Sigmoid colon (tissue), 6 donors: ENCODE measurements at regions not wholly inside any gene's neighbourhood (a gene's known extent, or its start where the extent isn't known, plus 50 kb on each side); places are given as distances from the start of the nearest gene placed in this dataset.

Source experiments
- DNase-seq: peaks from one replicate; pipeline ENCODE4 v3.0.0-alpha.2; 2019
- H3K27ac ChIP-seq, 4 donors: fragments of 200-600 bp; sonication (generic); one replicate each; pipeline ENCODE4 v1.5.1; 2016 to 2019; ENCODE audit warnings: mild to moderate bottlenecking in 1 of 4
- H3K27me3 ChIP-seq, 3 donors: fragments of 200-600 bp; sonication (generic); one replicate each; pipeline ENCODE4 v1.5.1; 2019; ENCODE audit warnings: mild to moderate bottlenecking in 1 of 3
- H3K36me3 ChIP-seq, 4 donors: fragments of 200-600 bp; sonication (generic); one replicate each; pipeline ENCODE4 v1.5.1; 2016 to 2019
- H3K4me1 ChIP-seq, 4 donors: fragments of 200-600 bp; sonication (generic); one replicate each; pipeline ENCODE4 v1.5.1; 2017 to 2019
- H3K4me3 ChIP-seq, 4 donors: fragments of 200-600 bp; sonication (generic); one replicate each; pipeline ENCODE4 v1.5.1; 2017 to 2019; ENCODE audit warnings: mild to moderate bottlenecking in 2 of 4, moderate library complexity in 1 of 4
- H3K9me3 ChIP-seq, 4 donors: fragments of 200-600 bp in 3 of 4; sonication (generic) in 3 of 4; one replicate each; pipeline versions ENCODE4 v1.5.1 to v1.6.1; 2013 to 2019
- EP300 ChIP-seq, 4 donors: sonication (generic); formaldehyde crosslinking; IDR thresholded peaks; one replicate each; pipeline ENCODE4 v1.6.1; 2017; ENCODE audit warnings: antibody characterized with exemption in 4 of 4
- POLR2A ChIP-seq, 2 donors: fragments of 450-650 bp; IDR thresholded peaks; one replicate each; pipeline ENCODE4 v1.6.1; 2016; ENCODE audit warnings: antibody characterized with exemption in 2 of 2, mild to moderate bottlenecking in 2 of 2, moderate library complexity in 2 of 2
- POLR2AphosphoS5 ChIP-seq, 4 donors: sonication (generic); formaldehyde crosslinking; IDR thresholded peaks; one replicate each; pipeline ENCODE4 v1.6.1; 2017; ENCODE audit warnings: antibody characterized with exemption in 4 of 4
- WGBS, 2 donors: extraction: QIAGEN DNeasy Blood & Tissue Kit; methylation state at CpG; one replicate each; pipeline ENCODE4 v1.1.7; 2013; 5-methylcytosine and 5-hydroxymethylcytosine counted together
- intact Hi-C: fragments of 100-400 bp; cut with DNase I; formaldehyde crosslinking; loops from one replicate; pipeline ENCODE4 v1.15.1; 2023
- TF ChIP-seq, protein P1 (sequence below), 4 experiments: fragments of 450-650 bp in 3 of 4; fragments of 200-600 bp in 1 of 4; IDR thresholded peaks; one replicate each; pipeline ENCODE4 v1.5.1; 2016 to 2019; ENCODE audit warnings: antibody characterized with exemption in 4 of 4, mild to moderate bottlenecking in 3 of 4, moderate library complexity in 2 of 4
- donor health status: healthy with polysubstance abuse.
- donor health status: healthy.

DNA sequence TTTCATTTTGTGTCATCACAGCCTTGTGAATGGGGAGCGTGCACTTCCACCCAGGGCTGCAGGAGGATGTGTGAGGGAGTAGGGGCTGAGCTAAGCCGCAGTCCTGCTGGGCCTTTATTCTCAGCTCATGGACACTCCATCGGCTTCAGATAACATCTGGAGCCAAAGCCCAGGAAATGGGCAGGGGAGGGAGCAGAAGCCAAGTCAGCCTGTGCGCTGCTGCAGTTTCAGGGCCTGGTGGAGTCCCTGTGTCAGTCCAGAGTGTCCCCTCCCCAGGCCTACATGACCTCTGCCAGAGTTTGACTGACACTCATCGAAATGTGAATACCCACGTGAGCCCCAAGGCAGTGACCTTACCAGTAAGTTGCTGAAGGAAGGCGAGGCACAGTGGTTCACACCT, 242.2 kb downstream of the LOXHD1 start:
- 86 to 89% methylated on average over 7 of the region's 7 CpGs for WGBS, 2 donors
- no peaks in the 10 kb centered on the region for H3K27me3 ChIP-seq
- H3K4me3 ChIP-seq: no peak overlapping the region
- peaks cover 0 to 57% (median 51%) of the 10 kb centered on the region in 4 donors for H3K4me1 ChIP-seq
- DNase-seq: no peak
- TF ChIP-seq, protein P1, sequence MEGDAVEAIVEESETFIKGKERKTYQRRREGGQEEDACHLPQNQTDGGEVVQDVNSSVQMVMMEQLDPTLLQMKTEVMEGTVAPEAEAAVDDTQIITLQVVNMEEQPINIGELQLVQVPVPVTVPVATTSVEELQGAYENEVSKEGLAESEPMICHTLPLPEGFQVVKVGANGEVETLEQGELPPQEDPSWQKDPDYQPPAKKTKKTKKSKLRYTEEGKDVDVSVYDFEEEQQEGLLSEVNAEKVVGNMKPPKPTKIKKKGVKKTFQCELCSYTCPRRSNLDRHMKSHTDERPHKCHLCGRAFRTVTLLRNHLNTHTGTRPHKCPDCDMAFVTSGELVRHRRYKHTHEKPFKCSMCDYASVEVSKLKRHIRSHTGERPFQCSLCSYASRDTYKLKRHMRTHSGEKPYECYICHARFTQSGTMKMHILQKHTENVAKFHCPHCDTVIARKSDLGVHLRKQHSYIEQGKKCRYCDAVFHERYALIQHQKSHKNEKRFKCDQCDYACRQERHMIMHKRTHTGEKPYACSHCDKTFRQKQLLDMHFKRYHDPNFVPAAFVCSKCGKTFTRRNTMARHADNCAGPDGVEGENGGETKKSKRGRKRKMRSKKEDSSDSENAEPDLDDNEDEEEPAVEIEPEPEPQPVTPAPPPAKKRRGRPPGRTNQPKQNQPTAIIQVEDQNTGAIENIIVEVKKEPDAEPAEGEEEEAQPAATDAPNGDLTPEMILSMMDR (IDR thresholded peaks at IDR 0.05): no peak
- no peak for TF ChIP-seq EP300 (IDR thresholded peaks at IDR 0.05)
- TF ChIP-seq POLR2AphosphoS5 (IDR thresholded peaks at IDR 0.05): no peak
- TF ChIP-seq POLR2A (IDR thresholded peaks at IDR 0.05): no peak
- intact Hi-C loops: loop anchor here (5.0 to 10.0 kb wide), 2 partner anchors 78 to 230 kb away; no protein-coding TSS in a partner anchor
- H3K27ac ChIP-seq: no peak overlapping the region
- H3K36me3 ChIP-seq: no peaks in the 10 kb centered on the region
- H3K9me3 ChIP-seq: no peaks in the 10 kb centered on the region

DNA sequence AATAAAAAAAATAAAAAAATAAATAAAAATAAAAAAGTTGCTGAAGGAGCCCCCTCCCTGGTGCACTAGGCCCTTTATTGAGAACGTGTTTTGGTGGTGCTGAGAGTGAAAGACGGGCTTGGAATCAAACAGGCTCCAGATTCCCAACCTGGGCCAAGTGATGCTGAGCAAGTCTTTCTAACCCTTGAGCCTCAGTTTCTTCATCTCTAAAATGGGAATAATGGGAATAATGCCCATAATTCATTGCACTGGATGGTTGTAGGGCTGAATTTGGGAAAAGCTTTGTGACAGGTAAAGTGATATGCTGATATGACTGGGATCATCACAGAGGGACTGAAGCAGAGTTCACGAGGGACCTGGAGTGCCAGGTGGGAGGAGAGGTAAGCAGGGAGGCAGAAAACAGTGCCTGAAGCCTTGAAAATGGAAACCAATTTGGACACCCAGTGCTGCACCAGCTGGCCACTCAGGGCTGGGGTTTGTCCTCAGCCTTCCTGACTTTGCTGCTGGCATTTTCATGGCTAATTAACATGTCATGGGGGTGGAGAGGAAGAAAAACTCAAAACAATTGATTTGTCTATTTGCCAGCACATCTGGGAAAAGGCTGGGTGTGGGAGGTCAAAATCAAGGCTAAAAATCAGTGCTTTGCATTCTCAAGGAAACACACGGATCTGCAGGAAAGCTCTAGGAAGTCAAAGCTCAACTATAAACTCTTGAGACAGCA, 241.3 kb downstream of the LOXHD1 start:
- intact Hi-C loops: loop anchor here (10.0 kb wide), 1 partner anchor 231 kb away; no protein-coding TSS in a partner anchor
- no peaks in the 10 kb centered on the region for H3K27me3 ChIP-seq
- no peak overlapping the region for H3K4me3 ChIP-seq
- H3K36me3 ChIP-seq: no peaks in the 10 kb centered on the region
- no peak overlapping the region for H3K27ac ChIP-seq
- DNase-seq: no peak
- TF ChIP-seq EP300 (IDR thresholded peaks at IDR 0.05): no peak
- 76 to 85% methylated on average over 4 of the region's 4 CpGs for WGBS, 2 donors
- H3K9me3 ChIP-seq: no peaks in the 10 kb centered on the region
- peaks cover 0 to 52% (median 47%) of the 10 kb centered on the region in 4 donors for H3K4me1 ChIP-seq

- Histone ChIP-seq H3K9me3 (no peaks in the 10 kb centered on the region), H3K27ac (peak overlapping the region in 1 of 4 donors; percentile 3), H3K36me3 (no peaks in the 10 kb centered on the region), H3K4me1 (peaks cover 0 to 40% (median 39%) of the 10 kb centered on the region in 4 donors), H3K27me3 (no peaks in the 10 kb centered on the region), H3K4me3 (no peak overlapping the region)
- no peak for TF ChIP-seq POLR2AphosphoS5 (IDR thresholded peaks at IDR 0.05)
- no peak for TF ChIP-seq EP300 (IDR thresholded peaks at IDR 0.05)
- TF ChIP-seq, protein P1 (IDR thresholded peaks at IDR 0.05): no peak
- no peak for TF ChIP-seq POLR2A (IDR thresholded peaks at IDR 0.05)
- DNase-seq: no peak
- 90 to 93% methylated on average over 4 of the region's 4 CpGs for WGBS, 2 donors
- intact Hi-C loops: loop anchor here (10.0 kb wide), 1 partner anchor 232 kb away; no protein-coding TSS in a partner anchor
Observed at GRCh38 chr18:46416706-46417638, 240.0 kb downstream of the LOXHD1 start.

DNA sequence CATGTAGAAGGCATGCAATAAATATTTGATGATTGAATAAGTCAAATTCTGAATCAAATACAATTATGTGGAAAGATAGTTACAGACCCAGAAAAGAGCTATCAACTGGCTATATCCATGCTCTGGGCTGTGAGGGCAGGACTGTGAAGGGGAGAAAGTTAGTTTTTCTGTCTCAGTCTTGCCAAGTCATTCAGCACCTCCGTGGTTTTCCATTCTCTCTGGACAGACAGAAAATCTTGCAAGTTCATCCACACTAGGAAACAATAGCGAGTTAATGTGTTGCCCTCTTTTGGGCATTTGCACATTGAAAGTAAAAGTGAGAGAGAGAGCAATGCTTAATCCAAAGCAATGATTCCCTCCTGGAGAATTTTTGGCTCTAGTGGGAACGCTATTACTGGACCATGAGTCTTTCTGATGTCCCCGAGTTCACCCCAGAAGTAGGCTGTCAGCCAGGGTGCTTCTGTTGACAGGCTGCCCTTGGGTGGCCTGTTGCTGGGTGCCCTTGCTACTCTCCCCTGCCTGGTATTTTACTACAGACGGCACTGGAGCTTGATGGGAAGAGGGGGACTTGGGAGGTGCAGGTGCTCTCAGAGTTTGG, 238.3 kb downstream of the LOXHD1 start:
- intact Hi-C loops: loop anchor here (10.0 kb wide), 1 partner anchor 234 kb away; no protein-coding TSS in a partner anchor
- no peak overlapping the region for H3K4me3 ChIP-seq
- WGBS, 2 donors: 53 to 59% methylated on average over 5 of the region's 5 CpGs
- TF ChIP-seq EP300 (IDR thresholded peaks at IDR 0.05): no peak
- TF ChIP-seq POLR2AphosphoS5 (IDR thresholded peaks at IDR 0.05): peak in 3 of 4 donors; percentile 26 to 60 (median 55)
- TF ChIP-seq, protein P1 (IDR thresholded peaks at IDR 0.05): no peak
- TF ChIP-seq POLR2A (IDR thresholded peaks at IDR 0.05): no peak
- no peaks in the 10 kb centered on the region for H3K27me3 ChIP-seq
- H3K9me3 ChIP-seq: no peaks in the 10 kb centered on the region
- H3K27ac ChIP-seq: peak overlapping the region; percentile 49 to 80 (median 66)
- H3K4me1 ChIP-seq: peaks cover 0 to 22% (median 21%) of the 10 kb centered on the region in 4 donors
- no peaks in the 10 kb centered on the region for H3K36me3 ChIP-seq
- no peak for DNase-seq
